ENCODE measurements at regions not wholly inside any gene's neighbourhood (a gene's known extent, or its start where the extent isn't known, plus 50 kb on each side); places are given as distances from the start of the nearest gene placed in this dataset.

GRCh38 chr3:95088464-95088863 lies 1025.6 kb downstream of the NSUN3 start:
- TF ChIP-seq EP300 (IDR thresholded peaks at IDR 0.05) (no peak), CTCF (IDR thresholded peaks at IDR 0.05) (no peak), POLR2A (IDR thresholded peaks at IDR 0.05; ENCODE audit: low read depth) (no peak)
